B cell (primary cell): ENCODE measurements at regions not wholly inside any gene's neighbourhood (a gene's known extent, or its start where the extent isn't known, plus 50 kb on each side); places are given as distances from the start of the nearest gene placed in this dataset.

ENCODE experiments used
- EZH2 ChIP-seq: IDR thresholded peaks from 2 replicates; pipeline ENCODE4 v1.6.1; 2012; ENCODE audit warnings: borderline replicate concordance, low read depth, mild to moderate bottlenecking, moderate library complexity, low read length; ENCODE audit not compliant: insufficient read depth, poor library complexity, severe bottlenecking
- TF ChIP-seq, protein P1 (sequence below): fragments of 200-600 bp; IDR thresholded peaks from one replicate; pipeline ENCODE4 v1.8.0; 2022; ENCODE audit warnings: antibody characterized with exemption, mild to moderate bottlenecking

GRCh38 chr6:23435798-23436197, 690.2 kb upstream of the NRSN1 start:
- TF ChIP-seq, protein P1, sequence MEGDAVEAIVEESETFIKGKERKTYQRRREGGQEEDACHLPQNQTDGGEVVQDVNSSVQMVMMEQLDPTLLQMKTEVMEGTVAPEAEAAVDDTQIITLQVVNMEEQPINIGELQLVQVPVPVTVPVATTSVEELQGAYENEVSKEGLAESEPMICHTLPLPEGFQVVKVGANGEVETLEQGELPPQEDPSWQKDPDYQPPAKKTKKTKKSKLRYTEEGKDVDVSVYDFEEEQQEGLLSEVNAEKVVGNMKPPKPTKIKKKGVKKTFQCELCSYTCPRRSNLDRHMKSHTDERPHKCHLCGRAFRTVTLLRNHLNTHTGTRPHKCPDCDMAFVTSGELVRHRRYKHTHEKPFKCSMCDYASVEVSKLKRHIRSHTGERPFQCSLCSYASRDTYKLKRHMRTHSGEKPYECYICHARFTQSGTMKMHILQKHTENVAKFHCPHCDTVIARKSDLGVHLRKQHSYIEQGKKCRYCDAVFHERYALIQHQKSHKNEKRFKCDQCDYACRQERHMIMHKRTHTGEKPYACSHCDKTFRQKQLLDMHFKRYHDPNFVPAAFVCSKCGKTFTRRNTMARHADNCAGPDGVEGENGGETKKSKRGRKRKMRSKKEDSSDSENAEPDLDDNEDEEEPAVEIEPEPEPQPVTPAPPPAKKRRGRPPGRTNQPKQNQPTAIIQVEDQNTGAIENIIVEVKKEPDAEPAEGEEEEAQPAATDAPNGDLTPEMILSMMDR = no peak
- no peak for TF ChIP-seq EZH2
